ENCODE measurements at regions not wholly inside any gene's neighbourhood (a gene's known extent, or its start where the extent isn't known, plus 50 kb on each side); places are given as distances from the start of the nearest gene placed in this dataset.

- TF ChIP-seq POLR2A (IDR thresholded peaks at IDR 0.05; ENCODE audit: low read depth, low read length) = no peak
- TF ChIP-seq CTCF (conservative IDR thresholded peaks at IDR 0.05; ENCODE audit: low read depth, low read length) = no peak
- TF ChIP-seq MAZ (IDR thresholded peaks at IDR 0.05; ENCODE audit: borderline replicate concordance, low read depth, low read length) = no peak
- TF ChIP-seq USF2 (IDR thresholded peaks at IDR 0.05; ENCODE audit: low read depth, low read length) = no peak
- TF ChIP-seq CEBPB (IDR thresholded peaks at IDR 0.05; ENCODE audit: low read depth, low read length) = no peak
- TF ChIP-seq BHLHE40 (IDR thresholded peaks at IDR 0.05; ENCODE audit: low read depth, low read length) = no peak
- TF ChIP-seq MAFK (IDR thresholded peaks at IDR 0.05; ENCODE audit: low read depth, low read length) = no peak
- no peak for TF ChIP-seq RFX5 (IDR thresholded peaks at IDR 0.05; ENCODE audit: low read depth, low read length)
- no peak for TF ChIP-seq MXI1 (IDR thresholded peaks at IDR 0.05; ENCODE audit: borderline replicate concordance, low read depth, low read length)
- no peak for TF ChIP-seq CHD1 (IDR thresholded peaks at IDR 0.05; ENCODE audit: low read depth, low read length)
Observed at GRCh38 chr7:82593780-82594179, 150.2 kb upstream of the CACNA2D1 start.
